Thymus (tissue), 11 donors: ENCODE measurements at regions not wholly inside any gene's neighbourhood (a gene's known extent, or its start where the extent isn't known, plus 50 kb on each side); places are given as distances from the start of the nearest gene placed in this dataset.

Source experiments
- DNase-seq, 9 donors: peaks; one replicate each; pipeline ENCODE4 v3.0.0-alpha.2; 2013; ENCODE audit warnings: low spot score in 9 of 9, low read depth in 6 of 9, missing footprints in 1 of 9
- H3K27ac ChIP-seq, 2 donors: one replicate each; pipeline ENCODE4 v1.5.1; 2013; ENCODE audit warnings: control low read depth in 1 of 2, low read depth in 1 of 2, low read length in 1 of 2, mild to moderate bottlenecking in 1 of 2, moderate library complexity in 1 of 2
- H3K27me3 ChIP-seq, 2 donors: one replicate each; pipeline ENCODE4 v1.5.1; 2013; ENCODE audit warnings: low read length in 1 of 2; ENCODE audit not compliant: control insufficient read depth in 2 of 2, insufficient read depth in 1 of 2
- H3K36me3 ChIP-seq, 2 donors: one replicate each; pipeline ENCODE4 v1.5.1; 2013; ENCODE audit warnings: low read length in 1 of 2, mild to moderate bottlenecking in 1 of 2, moderate library complexity in 1 of 2; ENCODE audit not compliant: control insufficient read depth in 2 of 2, insufficient read depth in 2 of 2
- H3K4me1 ChIP-seq, 2 donors: one replicate each; pipeline ENCODE4 v1.5.1; 2013; ENCODE audit warnings: low read length in 2 of 2; ENCODE audit not compliant: control insufficient read depth in 2 of 2, insufficient read depth in 2 of 2
- H3K4me3 ChIP-seq, 2 donors: one replicate each; pipeline ENCODE4 v1.5.1; 2013; ENCODE audit warnings: low read length in 2 of 2, control low read depth in 1 of 2, mild to moderate bottlenecking in 1 of 2
- H3K9me3 ChIP-seq, 2 donors: one replicate each; pipeline ENCODE4 v1.5.1; 2013; ENCODE audit warnings: low read length in 1 of 2, mild to moderate bottlenecking in 1 of 2; ENCODE audit not compliant: control insufficient read depth in 2 of 2, insufficient read depth in 1 of 2
- WGBS: extraction: QIAGEN DNeasy Blood & Tissue Kit; methylation state at CpG from one replicate; pipeline ENCODE4 v1.1.7; 2013; 5-methylcytosine and 5-hydroxymethylcytosine counted together
- donor health status: healthy.

- 3% methylated on average over 52 of the region's 52 CpGs for WGBS
- H3K27ac ChIP-seq, result no peak overlapping the region
- peak overlapping the region in 1 of 2 donors; percentile 26 for H3K4me3 ChIP-seq
- peaks cover 10 to 41% of the 10 kb centered on the region in 2 donors for H3K27me3 ChIP-seq
- H3K4me1 ChIP-seq, result no peaks in the 10 kb centered on the region
- no peaks in the 10 kb centered on the region for H3K36me3 ChIP-seq
- DNase-seq, result no peak
- H3K9me3 ChIP-seq, result no peaks in the 10 kb centered on the region
Observed at GRCh38 chr7:65239707-65240352, 133.8 kb upstream of the ZNF92 start.

- no peak for DNase-seq
- Histone ChIP-seq H3K4me1 (no peaks in the 10 kb centered on the region), H3K9me3 (no peaks in the 10 kb centered on the region), H3K27me3 (peaks cover 10 to 41% of the 10 kb centered on the region in 2 donors), H3K27ac (no peak overlapping the region), H3K36me3 (no peaks in the 10 kb centered on the region), H3K4me3 (no peak overlapping the region)
- 60% methylated on average over 20 of the region's 20 CpGs for WGBS
Observed at GRCh38 chr7:65239324-65239706, 134.3 kb upstream of the ZNF92 start.

GRCh38 chr7:65238785-65239184 lies 134.9 kb upstream of the ZNF92 start:
- H3K36me3 ChIP-seq, result no peaks in the 10 kb centered on the region
- H3K27ac ChIP-seq, result no peak overlapping the region
- no peaks in the 10 kb centered on the region for H3K4me1 ChIP-seq
- H3K9me3 ChIP-seq, result no peaks in the 10 kb centered on the region
- no peak for DNase-seq
- H3K4me3 ChIP-seq, result no peak overlapping the region
- H3K27me3 ChIP-seq, result peaks cover 10 to 41% of the 10 kb centered on the region in 2 donors
- WGBS, result 96% methylated on average over 19 of the region's 19 CpGs

- Histone ChIP-seq H3K9me3 (no peaks in the 10 kb centered on the region), H3K27ac (no peak overlapping the region), H3K27me3 (peaks cover 10 to 27% of the 10 kb centered on the region in 2 donors), H3K4me1 (peaks cover 0 to 3% of the 10 kb centered on the region in 2 donors), H3K4me3 (no peak overlapping the region), H3K36me3 (no peaks in the 10 kb centered on the region)
- 94% methylated on average over 10 of the region's 10 CpGs for WGBS
- DNase-seq, result no peak
Observed at GRCh38 chr7:65235586-65235985, 138.1 kb upstream of the ZNF92 start.

- H3K36me3 ChIP-seq, result no peaks in the 10 kb centered on the region
- H3K4me1 ChIP-seq, result peaks cover 0 to 3% of the 10 kb centered on the region in 2 donors
- no peak overlapping the region for H3K27ac ChIP-seq
- peaks cover 0 to 7% of the 10 kb centered on the region in 2 donors for H3K27me3 ChIP-seq
- no peak overlapping the region for H3K4me3 ChIP-seq
- no peaks in the 10 kb centered on the region for H3K9me3 ChIP-seq
- 31% methylated on average over 2 of the region's 2 CpGs for WGBS
- DNase-seq, result no peak
Observed at GRCh38 chr7:65233409-65234034, 140.1 kb upstream of the ZNF92 start.

- Histone ChIP-seq H3K9me3 (no peaks in the 10 kb centered on the region), H3K4me3 (no peak overlapping the region)
- WGBS, result 94% methylated on average over 1 of the region's 1 CpG
Observed at GRCh38 chr7:65230231-65230630, 143.4 kb upstream of the ZNF92 start.

GRCh38 chr7:65225422-65226006 lies 148.1 kb upstream of the ZNF92 start:
- Histone ChIP-seq H3K9me3 (no peaks in the 10 kb centered on the region), H3K27me3 (no peaks in the 10 kb centered on the region)
- WGBS, result 96% methylated on average over 6 of the region's 6 CpGs

More at GRCh38 chr7:65230231-65230630, 143.4 kb upstream of the ZNF92 start:
- Histone ChIP-seq H3K27me3 (no peaks in the 10 kb centered on the region), H3K27ac (no peak overlapping the region), H3K4me1 (peaks cover 0 to 3% of the 10 kb centered on the region in 2 donors), H3K36me3 (no peaks in the 10 kb centered on the region)
- no peak for DNase-seq

GRCh38 chr7:65222655-65223054 lies 151.0 kb upstream of the ZNF92 start:
- H3K27ac ChIP-seq, result no peak overlapping the region
- H3K36me3 ChIP-seq, result no peaks in the 10 kb centered on the region
- no peak overlapping the region for H3K4me3 ChIP-seq
- no peak for DNase-seq
- no peaks in the 10 kb centered on the region for H3K27me3 ChIP-seq
- H3K4me1 ChIP-seq, result no peaks in the 10 kb centered on the region
- 95% methylated on average over 4 of the region's 4 CpGs for WGBS
- H3K9me3 ChIP-seq, result no peaks in the 10 kb centered on the region

More at GRCh38 chr7:65225422-65226006, 148.1 kb upstream of the ZNF92 start:
- H3K27ac ChIP-seq, result no peak overlapping the region
- H3K4me1 ChIP-seq, result no peaks in the 10 kb centered on the region
- H3K4me3 ChIP-seq, result no peak overlapping the region
- no peaks in the 10 kb centered on the region for H3K36me3 ChIP-seq
- DNase-seq, result peak in 2 of 9 donors; percentile 12 to 51

GRCh38 chr7:65221683-65222082 lies 152.0 kb upstream of the ZNF92 start:
- Histone ChIP-seq H3K36me3 (no peaks in the 10 kb centered on the region), H3K27ac (no peak overlapping the region), H3K4me1 (no peaks in the 10 kb centered on the region), H3K27me3 (no peaks in the 10 kb centered on the region), H3K4me3 (no peak overlapping the region), H3K9me3 (no peaks in the 10 kb centered on the region)
- no peak for DNase-seq
- WGBS, result 96% methylated on average over 3 of the region's 3 CpGs
